SK-N-MC (cell line): ENCODE measurements at regions not wholly inside any gene's neighbourhood (a gene's known extent, or its start where the extent isn't known, plus 50 kb on each side); places are given as distances from the start of the nearest gene placed in this dataset.
"Not testable (repeated sequence)": the region's sequence is repeated elsewhere in the genome, so short reads cannot be mapped to it uniquely, and the experiment has no call there.

Experiments
- DNase-seq: peaks from one replicate; pipeline ENCODE4 v3.0.0-alpha.2; 2011; ENCODE audit warnings: low read depth, low spot score
- H3K27ac ChIP-seq: fragments of 200-600 bp; sonication (generic); 2 replicates; pipeline ENCODE4 v1.5.1; 2016; ENCODE audit warnings: mixed run types
- H3K36me3 ChIP-seq: fragments of 200-600 bp; sonication (generic); 2 replicates; pipeline ENCODE4 v1.6.1; 2017; ENCODE audit warnings: antibody characterized with exemption, low read length, mixed read lengths; ENCODE audit not compliant: insufficient read depth
- H3K4me3 ChIP-seq: fragments of 200-600 bp; sonication (generic); 2 replicates; pipeline ENCODE4 v1.5.1; 2016
- H3K9ac ChIP-seq: fragments of 200-600 bp; sonication (generic); 2 replicates; pipeline ENCODE4 v1.8.0; 2017; ENCODE audit warnings: mixed run types, mixed read lengths; ENCODE audit not compliant: insufficient read length
- H3K9me3 ChIP-seq: fragments of 200-600 bp; sonication (generic); 2 replicates; pipeline ENCODE4 v1.6.1; 2017; ENCODE audit warnings: low read depth, mild to moderate bottlenecking, antibody characterized with exemption, low read length, moderate library complexity, mixed read lengths
- EZH2 ChIP-seq: fragments of 200-600 bp; sonication (generic); IDR thresholded peaks from one replicate; pipeline ENCODE4 v1.6.1; 2017; ENCODE audit warnings: antibody characterized with exemption
- FOXP2 ChIP-seq: optimal IDR thresholded peaks from 2 replicates; pipeline ENCODE3; 2011; ENCODE audit warnings: mild to moderate bottlenecking, moderate library complexity; ENCODE audit not compliant: insufficient read depth; ENCODE audit errors: extremely low read length, control extremely low read depth
- POLR2AphosphoS5 ChIP-seq: IDR thresholded peaks from 2 replicates; pipeline ENCODE4 v1.6.1; 2012; ENCODE audit warnings: mild to moderate bottlenecking, low read depth, low read length, borderline replicate concordance

DNA sequence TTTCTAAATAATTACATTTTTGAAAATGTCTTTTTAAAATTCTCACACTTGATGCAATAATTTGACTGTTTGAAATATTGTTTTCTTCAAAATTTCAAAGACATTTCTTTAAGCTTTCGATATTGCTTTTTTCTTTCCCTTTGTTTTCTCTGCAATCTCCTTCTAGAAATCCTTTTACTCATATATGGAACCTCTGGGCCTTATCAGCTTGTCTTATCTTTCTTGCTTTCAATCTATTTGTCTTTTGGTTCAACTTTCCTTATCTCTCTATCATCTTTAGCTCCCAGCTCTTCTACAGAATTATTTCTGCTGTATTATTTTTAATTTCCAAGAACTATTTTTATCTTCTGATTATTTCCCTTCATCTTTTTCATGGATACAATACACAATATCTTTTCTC is 80.7 kb upstream of the DIAPH3 start:
- no peak overlapping the region for H3K4me3 ChIP-seq
- H3K27ac ChIP-seq = no peak overlapping the region
- 0 out of 2 replicates have a peak, but pooled peaks cover 2% of the 10 kb centered on the region for H3K9me3 ChIP-seq
- DNase-seq = no peak
- H3K36me3 ChIP-seq = no peaks in the 10 kb centered on the region
- no peak for TF ChIP-seq EZH2
- no peak for TF ChIP-seq FOXP2
- no peak for TF ChIP-seq POLR2AphosphoS5
- no peak overlapping the region for H3K9ac ChIP-seq

DNA sequence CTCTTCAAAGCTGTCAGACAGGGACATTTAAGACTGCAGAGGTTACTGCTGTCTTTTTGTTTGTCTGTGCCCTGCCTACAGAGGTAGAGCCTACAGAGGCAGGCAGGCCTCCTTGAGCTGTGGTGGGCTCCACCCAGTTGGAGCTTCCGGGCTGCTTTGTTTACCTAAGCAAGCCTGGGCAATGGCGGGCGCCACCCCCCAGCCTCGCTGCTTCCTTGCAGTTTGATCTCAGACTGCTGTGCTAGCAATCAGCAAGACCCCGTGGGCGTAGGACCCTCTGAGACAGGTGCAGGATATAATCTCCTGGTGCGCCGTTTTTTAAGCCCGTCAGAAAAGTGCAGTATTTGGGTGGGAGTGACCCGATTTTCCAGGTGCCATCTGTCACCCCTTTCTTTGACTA is 87.7 kb upstream of the DIAPH3 start:
- H3K36me3 ChIP-seq, H3K9ac ChIP-seq, H3K27ac ChIP-seq, H3K9me3 ChIP-seq, H3K4me3 ChIP-seq, DNase-seq: not testable (repeated sequence)

DNA sequence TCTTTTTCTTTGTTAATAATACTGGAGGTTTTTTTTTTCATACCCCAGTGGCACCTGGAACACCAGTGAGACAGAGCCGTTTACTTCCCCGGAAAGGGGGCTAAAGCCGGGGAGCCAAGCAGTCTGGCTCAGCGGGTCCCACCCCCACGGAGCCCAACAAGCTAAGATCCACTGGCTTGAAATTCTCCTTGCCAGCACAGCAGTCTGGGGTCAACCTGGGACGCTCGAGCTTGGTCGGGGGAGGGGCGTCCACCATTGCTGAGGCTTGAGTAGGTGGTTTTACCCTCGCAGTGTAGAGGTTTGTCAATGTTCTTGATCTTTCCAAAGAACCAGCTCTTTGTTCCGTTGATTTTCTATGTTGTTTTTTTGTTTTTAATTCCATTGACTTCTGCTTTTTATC is 94.6 kb upstream of the DIAPH3 start:
- Histone ChIP-seq H3K36me3 (no peaks in the 10 kb centered on the region), H3K9me3 (peaks cover 2% of the 10 kb centered on the region; the same call in 1 of the 2 replicates), H3K27ac (no peak overlapping the region), H3K4me3 (no peak overlapping the region), H3K9ac (no peak overlapping the region)
- no peak for DNase-seq
- TF ChIP-seq EZH2 (no peak), FOXP2 (no peak), POLR2AphosphoS5 (no peak)

GRCh38 chr13:60260440-60260839 is 96.7 kb upstream of the DIAPH3 start:
- Histone ChIP-seq H3K36me3 (no peaks in the 10 kb centered on the region), H3K9me3 (peaks cover 2% of the 10 kb centered on the region; the same call in 1 of the 2 replicates), H3K4me3 (no peak overlapping the region), H3K27ac (no peak overlapping the region), H3K9ac (no peak overlapping the region)
- TF ChIP-seq FOXP2 (no peak), EZH2 (no peak), POLR2AphosphoS5 (no peak)
- DNase-seq = no peak

- H3K27ac ChIP-seq = no peak overlapping the region
- H3K9me3 ChIP-seq = peaks cover 2% of the 10 kb centered on the region; the same call in 1 of the 2 replicates
- H3K9ac ChIP-seq = no peak overlapping the region
- DNase-seq = no peak
- no peaks in the 10 kb centered on the region for H3K36me3 ChIP-seq
- TF ChIP-seq POLR2AphosphoS5 = no peak
- TF ChIP-seq FOXP2 = no peak
- TF ChIP-seq EZH2 = no peak
- H3K4me3 ChIP-seq = no peak overlapping the region
These were observed 98.0 kb upstream of the DIAPH3 start for GRCh38 chr13:60261432-60262351.

DNA sequence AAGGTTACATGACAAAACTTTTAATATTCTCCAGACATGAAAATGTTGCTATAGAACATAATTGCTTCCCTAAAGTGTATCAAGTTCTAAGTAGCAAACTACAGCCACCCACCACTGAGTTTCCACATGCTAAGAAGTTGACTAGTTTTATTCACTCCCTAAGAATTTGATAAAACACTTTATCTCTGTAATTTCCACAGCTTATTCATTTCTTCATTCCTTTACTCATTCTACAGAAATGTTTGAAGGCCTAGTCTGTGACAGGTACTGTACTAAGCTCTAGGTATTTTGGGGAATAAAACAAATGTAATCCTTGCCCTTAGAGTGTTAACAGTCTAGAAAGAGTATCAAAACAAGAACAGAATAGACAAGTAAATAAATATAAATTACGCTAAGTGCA is 101.8 kb upstream of the DIAPH3 start:
- TF ChIP-seq POLR2AphosphoS5 = no peak
- TF ChIP-seq FOXP2 = no peak
- no peak for TF ChIP-seq EZH2
- H3K9ac ChIP-seq = no peak overlapping the region
- no peak for DNase-seq
- no peaks in the 10 kb centered on the region for H3K36me3 ChIP-seq
- peaks cover 2% of the 10 kb centered on the region; the same call in 1 of the 2 replicates for H3K9me3 ChIP-seq
- no peak overlapping the region for H3K27ac ChIP-seq
- H3K4me3 ChIP-seq = no peak overlapping the region

DNA sequence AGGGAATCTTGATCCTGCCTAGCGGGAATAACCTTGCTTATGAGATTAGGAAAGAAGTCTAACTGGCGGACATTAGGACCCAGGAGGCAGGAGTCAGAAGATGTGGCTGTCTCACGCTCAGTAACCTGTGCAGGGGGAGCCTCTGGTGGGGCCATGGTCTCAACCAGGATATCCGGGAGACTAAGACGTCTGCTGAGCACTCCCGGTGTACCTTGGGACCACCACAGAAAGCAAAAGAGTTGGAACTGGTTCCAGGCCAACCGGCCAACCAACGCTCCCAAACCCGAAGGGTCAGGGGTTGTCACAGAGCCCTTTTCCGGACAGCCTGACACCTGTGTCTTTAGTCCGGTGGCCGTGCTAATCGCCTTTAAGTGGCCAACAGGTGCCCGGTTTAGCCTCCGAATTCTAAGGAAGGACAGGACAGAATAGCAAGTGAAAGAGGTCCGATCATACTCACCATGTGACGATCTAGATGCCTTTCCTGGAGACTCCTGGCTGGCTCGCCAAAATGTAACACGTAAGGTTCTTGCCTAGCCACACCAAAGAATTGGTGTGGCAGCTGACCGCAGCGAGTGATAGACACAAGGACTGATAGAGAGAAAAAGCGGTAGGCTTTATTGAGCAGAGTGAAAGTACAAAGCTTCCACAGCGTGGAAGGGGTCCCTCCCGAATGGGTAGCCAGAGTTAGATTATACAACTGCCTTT is 103.9 kb upstream of the DIAPH3 start:
- Histone ChIP-seq H3K9ac (no peak overlapping the region), H3K9me3 (peaks cover 2% of the 10 kb centered on the region; the same call in 1 of the 2 replicates), H3K4me3 (no peak overlapping the region), H3K27ac (no peak overlapping the region), H3K36me3 (no peaks in the 10 kb centered on the region)
- TF ChIP-seq FOXP2 (no peak), POLR2AphosphoS5 (no peak), EZH2 (no peak)
- DNase-seq = no peak

- Histone ChIP-seq H3K36me3 (no peaks in the 10 kb centered on the region), H3K4me3 (no peak overlapping the region), H3K9ac (no peak overlapping the region), H3K27ac (no peak overlapping the region), H3K9me3 (no peaks in the 10 kb centered on the region)
- DNase-seq = no peak
- TF ChIP-seq POLR2AphosphoS5 (no peak), EZH2 (no peak), FOXP2 (no peak)
These were observed 104.5 kb upstream of the DIAPH3 start for GRCh38 chr13:60268203-60268555.
